Astrocyte (in vitro differentiated cells and primary cell): ENCODE measurements at regions not wholly inside any gene's neighbourhood (a gene's known extent, or its start where the extent isn't known, plus 50 kb on each side); places are given as distances from the start of the nearest gene placed in this dataset.

ENCODE experiments used
- DNase-seq: peaks from one replicate; pipeline ENCODE4 v3.0.0-alpha.2; 2010; ENCODE audit warnings: low read depth
- FAIRE-seq: peaks from 2 replicates; lab custom pipeline; 2011; peaks lifted over from hg19 to GRCh38; lab: Jason Lieb, UNC
- H2AFZ ChIP-seq: 2 replicates; pipeline ENCODE4 v1.6.0; 2012; ENCODE audit warnings: low read depth, low read length, inconsistent platforms
- H3K27ac ChIP-seq: 2 replicates; pipeline ENCODE4 v1.5.1; 2011; ENCODE audit warnings: low read depth, low read length, inconsistent platforms
- H3K27me3 ChIP-seq: 2 replicates; pipeline ENCODE4 v1.6.0; 2011; ENCODE audit warnings: low read length, inconsistent platforms; ENCODE audit not compliant: insufficient read depth
- H3K36me3 ChIP-seq: 2 replicates; pipeline ENCODE4 v1.5.1; 2011; ENCODE audit warnings: low read length, inconsistent platforms; ENCODE audit not compliant: insufficient read depth
- H3K4me1 ChIP-seq: 2 replicates; pipeline ENCODE4 v1.5.1; 2011; ENCODE audit warnings: low read length, inconsistent platforms; ENCODE audit not compliant: insufficient read depth
- H3K4me2 ChIP-seq: 2 replicates; pipeline ENCODE4 v1.6.0; 2012; ENCODE audit warnings: low read length, inconsistent platforms
- H3K4me3 ChIP-seq: 2 replicates; pipeline ENCODE4 v1.5.1; 2011; ENCODE audit warnings: low read depth, mild to moderate bottlenecking, low read length, inconsistent platforms; ENCODE audit not compliant: insufficient read depth
- H3K79me2 ChIP-seq: 2 replicates; pipeline ENCODE4 v1.6.0; 2012; ENCODE audit warnings: mild to moderate bottlenecking, low read length, inconsistent platforms; ENCODE audit not compliant: insufficient read depth
- H3K9ac ChIP-seq: 2 replicates; pipeline ENCODE4 v1.6.0; 2012; ENCODE audit warnings: mild to moderate bottlenecking, low read length, inconsistent platforms
- H3K9me3 ChIP-seq: 2 replicates; pipeline ENCODE4 v1.5.1; 2012; ENCODE audit warnings: low read depth, mild to moderate bottlenecking, low read length, inconsistent platforms; ENCODE audit not compliant: insufficient read depth
- H4K20me1 ChIP-seq: 2 replicates; pipeline ENCODE4 v1.6.0; 2012; ENCODE audit warnings: low read length, inconsistent platforms; ENCODE audit not compliant: insufficient read depth
- H3K27ac Mint-ChIP-seq: one replicate; pipeline ENCODE4 v1.8.0; 2021; ENCODE audit warnings: mild to moderate bottlenecking, mixed read lengths; ENCODE audit not compliant: unreplicated experiment
- H3K27me3 Mint-ChIP-seq: one replicate; pipeline ENCODE4 v1.8.0; 2021; ENCODE audit warnings: low read depth, mixed read lengths; ENCODE audit not compliant: unreplicated experiment
- H3K36me3 Mint-ChIP-seq: one replicate; pipeline ENCODE4 v1.8.0; 2021; ENCODE audit warnings: low read depth, mixed read lengths; ENCODE audit not compliant: unreplicated experiment
- H3K4me1 Mint-ChIP-seq: one replicate; pipeline ENCODE4 v1.8.0; 2021; ENCODE audit warnings: low read depth, mixed read lengths; ENCODE audit not compliant: unreplicated experiment
- H3K4me3 Mint-ChIP-seq: one replicate; pipeline ENCODE4 v1.8.0; 2021; ENCODE audit warnings: mild to moderate bottlenecking, moderate library complexity, mixed read lengths; ENCODE audit not compliant: unreplicated experiment
- H3K9me3 Mint-ChIP-seq: one replicate; pipeline ENCODE4 v1.8.0; 2021; ENCODE audit warnings: mild to moderate bottlenecking, mixed read lengths; ENCODE audit not compliant: unreplicated experiment
- CTCF ChIP-seq: IDR thresholded peaks from 2 replicates; pipeline ENCODE4 v1.5.1; 2011; ENCODE audit warnings: low read depth, mild to moderate bottlenecking, inconsistent platforms, low read length, moderate library complexity; ENCODE audit not compliant: insufficient read depth
- EZH2 ChIP-seq: IDR thresholded peaks from 2 replicates; pipeline ENCODE4 v1.6.1; 2012; ENCODE audit warnings: mild to moderate bottlenecking, low read length, inconsistent platforms; ENCODE audit not compliant: insufficient read depth

GRCh38 chr5:71954329-71954728, 152.9 kb upstream of the MAP1B start:
- TF ChIP-seq CTCF (no peak), EZH2 (no peak)
- H3K4me2 ChIP-seq = no peak overlapping the region
- no peaks in the 10 kb centered on the region for H3K4me1 ChIP-seq
- no peak overlapping the region for H3K27ac ChIP-seq
- peaks cover 4% of the 10 kb centered on the region for H3K9me3 Mint-ChIP-seq
- H3K27ac Mint-ChIP-seq = no peak overlapping the region
- no peaks in the 10 kb centered on the region for H3K36me3 Mint-ChIP-seq
- no peaks in the 10 kb centered on the region for H3K79me2 ChIP-seq
- H3K27me3 Mint-ChIP-seq = peaks cover 12% of the 10 kb centered on the region
- DNase-seq (no peak), FAIRE-seq (no peak)
- no peak overlapping the region for H3K4me3 Mint-ChIP-seq
- H3K9me3 ChIP-seq = no peaks in the 10 kb centered on the region
- H4K20me1 ChIP-seq = no peaks in the 10 kb centered on the region
- H3K4me1 Mint-ChIP-seq = no peaks in the 10 kb centered on the region
- no peak overlapping the region for H3K4me3 ChIP-seq
- H3K36me3 ChIP-seq = no peaks in the 10 kb centered on the region
- H2AFZ ChIP-seq = no peak overlapping the region
- H3K9ac ChIP-seq = no peak overlapping the region
- peaks cover 3% of the 10 kb centered on the region for H3K27me3 ChIP-seq

- no peak overlapping the region for H3K9ac ChIP-seq
- TF ChIP-seq EZH2 (no peak), CTCF (no peak)
- H4K20me1 ChIP-seq = no peaks in the 10 kb centered on the region
- Mint-ChIP-seq H3K4me3 (no peak overlapping the region), H3K4me1 (no peaks in the 10 kb centered on the region), H3K27me3 (peaks cover 12% of the 10 kb centered on the region), H3K9me3 (peaks cover 2% of the 10 kb centered on the region), H3K27ac (no peak overlapping the region), H3K36me3 (no peaks in the 10 kb centered on the region)
- FAIRE-seq (no peak), DNase-seq (no peak)
- H3K9me3 ChIP-seq = no peaks in the 10 kb centered on the region
- H3K27me3 ChIP-seq = peaks cover 3% of the 10 kb centered on the region
- H2AFZ ChIP-seq = no peak overlapping the region
- no peak overlapping the region for H3K27ac ChIP-seq
- no peaks in the 10 kb centered on the region for H3K4me1 ChIP-seq
- H3K4me2 ChIP-seq = no peak overlapping the region
- no peaks in the 10 kb centered on the region for H3K36me3 ChIP-seq
- no peak overlapping the region for H3K4me3 ChIP-seq
- H3K79me2 ChIP-seq = no peaks in the 10 kb centered on the region
These were observed 151.6 kb upstream of the MAP1B start for GRCh38 chr5:71955723-71956122.

- Mint-ChIP-seq H3K9me3 (peaks cover 2% of the 10 kb centered on the region), H3K27me3 (peaks cover 12% of the 10 kb centered on the region), H3K4me3 (no peak overlapping the region), H3K4me1 (no peaks in the 10 kb centered on the region), H3K36me3 (no peaks in the 10 kb centered on the region), H3K27ac (no peak overlapping the region)
- no peak for TF ChIP-seq CTCF
- no peak for TF ChIP-seq EZH2
- H4K20me1 ChIP-seq = no peaks in the 10 kb centered on the region
- no peak overlapping the region for H3K4me2 ChIP-seq
- no peak overlapping the region for H3K9ac ChIP-seq
- no peak for FAIRE-seq
- peaks cover 3% of the 10 kb centered on the region for H3K27me3 ChIP-seq
- no peaks in the 10 kb centered on the region for H3K79me2 ChIP-seq
- H3K36me3 ChIP-seq = no peaks in the 10 kb centered on the region
- H3K27ac ChIP-seq = no peak overlapping the region
- H3K4me3 ChIP-seq = no peak overlapping the region
- no peaks in the 10 kb centered on the region for H3K4me1 ChIP-seq
- H3K9me3 ChIP-seq = no peaks in the 10 kb centered on the region
- no peak overlapping the region for H2AFZ ChIP-seq
- DNase-seq = no peak
These were observed 149.9 kb upstream of the MAP1B start for GRCh38 chr5:71957292-71957898.
